ENCODE measurements at regions not wholly inside any gene's neighbourhood (a gene's known extent, or its start where the extent isn't known, plus 50 kb on each side); places are given as distances from the start of the nearest gene placed in this dataset.

DNA sequence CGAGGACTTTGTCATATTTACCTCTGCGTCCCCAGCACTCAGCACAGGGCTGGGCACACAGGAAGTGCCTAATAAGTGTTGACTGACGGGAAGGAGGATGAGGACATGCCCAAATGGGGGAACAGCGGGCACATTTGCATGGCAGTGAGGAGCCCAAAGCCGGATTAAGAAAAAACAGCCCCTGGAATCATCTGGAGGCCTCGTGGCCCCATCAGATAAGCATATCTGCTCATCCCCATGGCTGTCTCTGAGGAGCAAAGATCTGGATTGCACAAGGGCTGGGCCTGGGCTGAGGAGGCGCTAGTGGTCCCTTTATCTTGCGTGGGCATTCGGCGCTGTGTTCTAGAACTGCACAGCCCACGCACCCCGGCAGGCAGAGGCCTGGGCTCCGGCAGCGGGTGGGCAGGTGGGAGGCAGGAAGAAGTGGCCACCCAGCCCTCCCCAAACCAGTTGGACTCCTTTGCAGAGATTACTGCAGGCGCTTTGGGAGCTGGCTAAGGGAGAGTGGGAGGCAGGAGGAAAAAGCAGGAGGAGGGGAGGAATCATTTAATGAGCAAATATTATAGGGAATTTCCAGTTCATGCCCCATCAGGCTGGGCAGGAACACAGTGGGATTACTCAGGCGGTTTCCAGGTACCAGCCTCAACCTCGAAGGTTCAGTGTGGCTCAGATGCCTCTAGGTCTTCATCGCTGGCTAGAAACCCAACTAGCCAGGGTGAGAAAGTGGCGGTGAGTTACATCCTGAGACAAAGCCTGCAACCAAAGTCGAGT is 108.1 kb downstream of the CEBPB start:
- no peak for DNase-seq (ENCODE audit: low read depth in 2 of 2)

GRCh38 chr20:50299325-50299629 is 108.6 kb downstream of the CEBPB start:
- DNase-seq (ENCODE audit: low read depth in 2 of 2) = no peak

GRCh38 chr20:50301165-50301564 is 110.5 kb downstream of the CEBPB start:
- DNase-seq (ENCODE audit: low read depth in 2 of 2) = no peak

DNA sequence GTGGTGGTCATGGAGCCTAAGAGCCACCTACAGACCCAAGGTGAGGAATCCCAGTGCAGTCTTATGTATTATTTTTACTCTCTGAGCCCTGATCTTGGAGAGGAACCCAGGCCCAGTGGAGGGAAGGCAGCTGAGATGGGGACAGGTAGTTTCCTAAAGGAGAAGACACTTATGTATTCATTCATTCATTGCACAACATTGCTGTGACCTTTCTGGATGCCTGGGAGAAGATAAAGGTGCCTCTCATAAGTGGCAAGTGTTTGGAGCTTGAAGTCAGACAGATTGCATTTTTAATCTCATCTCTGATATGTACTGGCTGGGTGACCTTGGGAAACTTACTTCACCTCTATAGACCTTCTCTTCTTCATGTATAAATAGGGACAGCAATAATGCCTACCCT is 111.1 kb downstream of the CEBPB start:
- no peak for DNase-seq (ENCODE audit: low read depth in 2 of 2)

DNA sequence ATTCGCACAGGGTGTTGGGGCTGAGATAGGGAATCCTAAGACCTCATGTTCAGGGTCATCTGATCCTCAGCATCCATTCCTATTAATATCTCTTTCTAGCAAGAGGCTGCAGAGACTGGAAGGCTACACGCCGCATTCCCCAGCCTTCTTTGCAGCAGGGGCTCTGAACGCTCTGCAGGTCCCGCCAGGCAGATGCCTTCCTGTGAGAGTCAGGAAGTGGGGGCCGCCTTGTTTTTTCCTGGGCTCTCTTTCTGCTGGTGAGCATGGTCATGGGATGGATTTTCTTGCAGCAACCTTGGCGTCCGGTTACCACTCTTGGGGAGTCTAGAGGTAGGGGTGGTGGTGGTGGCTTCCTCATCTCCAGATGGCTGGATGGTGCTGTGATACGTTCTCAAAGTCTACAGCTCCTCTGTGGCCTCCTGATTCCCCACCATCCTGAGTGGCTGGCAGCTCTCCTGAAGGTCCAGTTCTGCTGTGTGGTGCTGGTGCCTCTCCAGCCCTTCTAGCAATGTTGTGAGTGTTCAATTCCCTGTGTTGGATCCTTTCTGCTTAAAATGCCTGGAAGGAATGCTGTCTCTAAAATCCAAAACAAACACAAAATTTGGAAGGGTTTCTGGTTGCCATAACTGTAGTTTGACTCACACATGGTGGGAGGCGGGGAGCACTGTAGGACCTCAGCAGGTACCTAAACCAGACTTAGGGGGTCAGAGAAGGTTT is 111.9 kb downstream of the CEBPB start:
- no peak for DNase-seq (ENCODE audit: low read depth in 2 of 2)

DNA sequence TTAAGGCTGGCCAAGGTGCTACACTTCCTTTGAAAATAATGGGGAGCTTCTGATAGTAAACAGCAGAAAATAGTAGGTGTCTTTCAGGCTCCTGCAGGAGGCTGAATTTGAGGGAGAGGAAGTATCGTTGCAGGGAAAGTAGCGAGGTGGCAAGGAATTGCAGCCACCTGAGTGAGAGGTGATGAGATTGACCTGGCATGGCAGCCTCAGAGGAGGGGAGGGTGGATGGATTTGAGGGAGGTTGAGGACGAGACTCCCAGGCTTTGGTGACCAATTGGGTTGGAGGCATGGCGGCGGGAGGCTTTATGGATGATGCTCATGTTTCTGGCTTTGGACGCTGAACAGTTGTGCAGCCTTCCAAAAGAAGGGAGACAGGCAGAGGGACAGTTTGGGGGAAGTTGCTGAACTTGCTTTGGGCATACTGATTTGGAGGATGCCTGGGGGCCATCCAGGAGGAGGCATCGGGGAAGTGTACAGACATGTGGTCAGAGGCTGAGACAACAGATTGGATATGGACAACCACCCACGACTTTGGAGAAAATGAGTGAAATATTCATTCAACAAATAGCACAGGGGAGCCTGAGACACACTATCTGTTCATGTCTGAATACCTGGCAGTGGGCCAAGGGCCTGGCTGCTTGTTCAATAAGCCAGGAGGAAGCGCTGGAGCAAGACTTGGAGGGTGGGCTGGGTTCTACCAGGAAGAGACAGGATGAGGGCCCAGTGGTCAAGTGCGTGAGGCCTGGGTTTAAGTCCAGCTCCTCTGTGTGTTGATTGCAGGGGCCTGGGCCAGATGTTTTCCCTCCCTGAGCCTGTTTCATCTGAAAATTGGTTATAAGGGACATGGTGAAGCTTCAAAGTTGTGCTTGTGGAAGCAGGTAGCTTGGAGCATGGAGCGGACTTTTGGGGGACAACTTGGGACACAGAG is 113.2 kb downstream of the CEBPB start:
- peak in 1 of 2 donors; percentile 66 for DNase-seq (ENCODE audit: low read depth in 2 of 2)

DNA sequence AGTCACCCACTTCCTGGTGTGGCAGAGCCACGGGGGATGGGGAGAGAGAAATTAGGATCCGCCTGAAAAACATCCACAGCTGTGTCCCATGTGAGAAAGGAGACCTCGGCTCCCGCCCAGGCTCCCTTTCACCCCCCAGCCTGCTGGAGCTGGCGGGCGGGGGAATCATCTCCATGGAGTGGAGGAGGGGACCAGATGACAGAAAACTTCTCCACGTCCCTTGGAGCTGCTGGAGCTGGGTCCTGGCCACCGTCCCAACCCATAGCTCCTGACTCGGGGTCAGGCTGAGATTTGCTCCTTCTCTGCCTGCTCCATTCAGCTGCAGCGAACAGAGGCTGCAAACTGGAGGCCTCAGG is 113.8 kb downstream of the CEBPB start:
- no peak for DNase-seq (ENCODE audit: low read depth in 2 of 2)

DNA sequence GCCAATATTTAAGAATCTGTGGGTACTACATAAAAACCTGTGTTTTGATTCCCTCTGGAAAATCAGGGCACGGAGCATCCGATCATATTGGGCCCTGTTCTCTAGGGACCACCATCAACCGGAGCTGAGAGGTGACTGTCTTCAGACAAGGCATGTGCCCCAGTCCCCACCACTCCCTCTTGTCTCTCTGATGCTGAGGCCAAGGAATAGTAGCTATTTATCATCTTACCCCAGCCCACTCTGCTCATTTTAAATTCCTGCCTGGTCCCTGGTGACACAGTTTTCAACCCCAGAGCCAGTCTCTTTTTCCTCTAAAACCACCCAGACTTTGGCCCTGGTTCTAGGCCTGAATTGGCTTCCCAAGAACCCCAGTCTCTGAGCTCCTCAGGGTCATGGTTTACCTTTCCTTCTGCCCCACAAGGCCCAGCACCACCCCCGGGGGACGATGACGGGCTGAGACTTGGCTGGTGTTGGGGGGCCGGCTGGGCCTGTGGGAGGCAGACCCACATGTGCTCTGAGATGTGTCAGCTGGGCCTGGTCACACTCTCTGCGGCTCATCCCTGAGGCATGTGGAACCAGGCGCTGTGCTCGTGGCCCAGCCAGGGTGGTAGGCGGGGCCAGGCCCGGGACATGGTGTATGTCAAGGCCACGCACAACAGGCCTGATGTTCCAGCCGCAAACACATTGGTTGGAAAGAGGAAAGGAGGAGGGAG is 114.4 kb downstream of the CEBPB start:
- no peak for DNase-seq (ENCODE audit: low read depth in 2 of 2)

- DNase-seq (ENCODE audit: low read depth in 2 of 2) = no peak
Measured at GRCh38 chr20:50305636-50306477, 115.2 kb downstream of the CEBPB start.

DNA sequence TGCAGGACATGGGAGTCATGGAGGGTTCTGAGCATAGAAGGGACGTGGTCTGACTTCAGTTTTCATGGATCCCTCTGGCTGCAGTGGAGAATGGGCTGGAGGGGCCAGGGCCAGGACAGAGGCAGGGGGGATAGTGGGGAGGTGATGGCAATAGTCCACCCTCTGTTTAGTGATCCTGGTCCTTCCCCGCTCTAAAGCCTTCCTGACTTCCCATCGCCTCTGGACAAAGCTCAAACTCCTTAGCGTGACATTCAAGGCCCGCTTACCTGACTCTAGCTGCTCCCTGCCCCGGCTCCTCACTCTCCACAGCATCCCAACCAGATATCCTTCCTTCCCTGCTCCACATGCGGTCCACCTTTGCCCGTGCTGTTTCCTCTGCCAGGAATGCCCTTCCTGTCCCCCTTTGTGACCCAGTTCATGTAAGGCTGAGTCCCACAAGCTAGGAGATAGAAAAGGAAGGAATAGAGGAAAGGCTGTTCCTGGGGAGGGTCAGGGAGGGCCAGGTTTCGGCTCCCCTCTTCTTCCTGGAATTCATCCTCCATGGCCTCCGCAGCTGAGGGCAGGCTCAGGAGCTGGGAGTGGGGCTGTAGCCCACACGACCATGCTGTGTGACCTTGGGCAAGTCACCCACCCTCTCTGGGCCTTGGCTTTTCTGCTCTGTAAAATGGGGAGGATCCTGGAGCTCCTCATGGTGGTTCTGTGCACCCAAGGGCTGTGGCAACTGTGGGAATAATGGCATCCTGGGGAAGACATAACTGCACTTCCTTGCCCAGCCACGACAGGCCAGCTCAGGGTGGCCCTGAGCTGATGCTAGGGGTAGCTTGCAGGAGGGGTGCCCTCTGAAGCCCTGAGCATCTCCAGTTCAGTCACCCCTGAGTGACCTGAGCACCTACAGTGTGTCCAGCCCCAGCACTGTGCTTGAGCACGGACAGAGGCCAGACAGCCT is 116.1 kb downstream of the CEBPB start:
- DNase-seq (ENCODE audit: low read depth in 2 of 2) = no peak

GRCh38 chr20:50308166-50308512 is 117.5 kb downstream of the CEBPB start:
- no peak for DNase-seq (ENCODE audit: low read depth in 2 of 2)

- peak; percentile 76 to 81 for DNase-seq (ENCODE audit: low read depth in 2 of 2)
Measured at GRCh38 chr20:50308513-50309279, 118.1 kb downstream of the CEBPB start.

- DNase-seq (ENCODE audit: low read depth in 2 of 2) = no peak
Measured at GRCh38 chr20:50309280-50309763, 118.7 kb downstream of the CEBPB start.

DNA sequence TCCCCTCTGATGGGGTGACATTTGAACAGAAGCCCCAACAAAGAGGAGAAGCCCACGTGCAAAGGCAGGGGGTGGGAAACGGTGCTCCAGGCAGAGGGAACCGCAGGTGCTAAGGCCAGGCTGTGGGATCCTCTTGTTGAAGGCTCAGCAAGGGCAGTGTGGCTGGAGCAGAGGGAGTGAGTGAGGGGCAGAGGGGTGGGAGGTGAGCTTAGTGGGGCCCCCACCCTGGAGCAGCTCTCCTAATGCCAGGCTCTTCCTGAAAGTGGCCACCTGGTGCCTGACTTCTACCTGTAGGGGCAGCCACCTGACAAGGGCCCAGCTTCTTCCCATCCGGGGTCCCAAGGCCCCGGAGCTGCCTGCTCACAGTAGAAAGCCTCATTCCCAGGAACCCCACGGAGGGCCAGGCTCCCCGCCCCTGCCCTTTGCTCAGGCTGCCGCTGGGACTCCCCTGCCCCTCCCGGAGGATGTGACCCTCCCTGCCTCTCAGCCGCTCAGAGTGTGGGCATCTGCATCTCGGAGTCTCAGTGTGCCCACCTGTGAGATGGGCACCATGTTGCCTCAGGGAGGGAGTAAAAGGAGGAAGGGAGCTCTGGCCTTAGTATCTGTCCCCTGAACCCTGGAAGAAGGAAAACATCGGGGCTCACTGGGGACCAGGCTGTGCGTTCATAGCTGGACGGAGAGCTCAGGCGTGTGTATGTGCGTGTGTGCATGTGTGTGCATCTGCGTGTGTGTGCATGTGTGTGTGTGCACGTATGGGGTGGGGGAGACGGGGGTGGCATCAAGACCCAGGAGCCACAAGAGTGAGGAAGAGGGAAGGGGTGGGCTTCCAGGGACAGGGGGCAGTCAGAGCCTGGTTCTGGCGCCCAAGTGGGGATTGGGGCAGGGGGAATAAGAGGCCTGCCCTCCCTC is 119.4 kb downstream of the CEBPB start:
- no peak for DNase-seq (ENCODE audit: low read depth in 2 of 2)

DNA sequence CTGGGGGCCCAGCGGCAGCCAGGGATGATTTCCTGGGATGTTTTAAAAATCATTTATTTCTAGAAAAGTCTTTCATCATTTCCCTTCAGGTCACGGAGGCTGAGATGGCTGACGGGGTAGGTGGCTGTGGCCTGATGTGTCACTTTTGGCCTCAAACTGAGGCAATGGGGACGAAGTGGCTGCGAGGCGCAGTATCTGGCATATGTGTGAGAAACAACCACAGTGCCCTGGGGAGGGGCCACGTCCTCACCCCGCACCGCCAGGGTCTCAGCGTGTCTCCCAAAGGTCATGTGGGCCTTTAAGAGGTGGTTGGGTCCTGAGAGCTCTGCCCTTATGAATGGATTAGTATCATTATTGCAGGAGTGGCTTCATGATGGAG is 120.0 kb downstream of the CEBPB start:
- no peak for DNase-seq (ENCODE audit: low read depth in 2 of 2)

GRCh38 chr20:50311308-50312001 is 120.8 kb downstream of the CEBPB start:
- DNase-seq (ENCODE audit: low read depth in 2 of 2) = peak in 1 of 2 donors; percentile 24

Data from dermis microvascular lymphatic vessel endothelial cell (primary cell).